Duodenal mucosa (tissue), 2 donors: ENCODE measurements at regions not wholly inside any gene's neighbourhood (a gene's known extent, or its start where the extent isn't known, plus 50 kb on each side); places are given as distances from the start of the nearest gene placed in this dataset.
"Not testable (repeated sequence)": the region's sequence is repeated elsewhere in the genome, so short reads cannot be mapped to it uniquely, and the experiment has no call there.

Experiments
- H3K27ac ChIP-seq: one replicate; pipeline ENCODE4 v1.7.0; 2013; ENCODE audit warnings: low read depth, low read length
- H3K27me3 ChIP-seq, 2 donors: one replicate each; pipeline ENCODE4 v1.7.0; 2013; ENCODE audit warnings: low read length in 2 of 2, control low read depth in 1 of 2; ENCODE audit not compliant: insufficient read depth in 2 of 2, control insufficient read depth in 1 of 2
- H3K36me3 ChIP-seq, 2 donors: one replicate each; pipeline ENCODE4 v1.7.0; 2013; ENCODE audit warnings: low read length in 2 of 2, control low read depth in 1 of 2; ENCODE audit not compliant: insufficient read depth in 2 of 2, control insufficient read depth in 1 of 2
- H3K4me1 ChIP-seq, 2 donors: one replicate each; pipeline ENCODE4 v1.7.0; 2013; ENCODE audit warnings: low read length in 2 of 2, control low read depth in 1 of 2; ENCODE audit not compliant: insufficient read depth in 2 of 2, control insufficient read depth in 1 of 2
- H3K4me3 ChIP-seq, 2 donors: one replicate each; pipeline ENCODE4 v1.7.0; 2013; ENCODE audit warnings: low read length in 2 of 2, low read depth in 1 of 2
- H3K9ac ChIP-seq, 2 donors: one replicate each; pipeline ENCODE4 v1.7.0; 2013; ENCODE audit warnings: low read length in 2 of 2, low read depth in 1 of 2
- H3K9me3 ChIP-seq, 2 donors: one replicate each; pipeline ENCODE4 v1.7.0; 2013; ENCODE audit warnings: low read length in 2 of 2, control low read depth in 1 of 2; ENCODE audit not compliant: control insufficient read depth in 1 of 2

DNA sequence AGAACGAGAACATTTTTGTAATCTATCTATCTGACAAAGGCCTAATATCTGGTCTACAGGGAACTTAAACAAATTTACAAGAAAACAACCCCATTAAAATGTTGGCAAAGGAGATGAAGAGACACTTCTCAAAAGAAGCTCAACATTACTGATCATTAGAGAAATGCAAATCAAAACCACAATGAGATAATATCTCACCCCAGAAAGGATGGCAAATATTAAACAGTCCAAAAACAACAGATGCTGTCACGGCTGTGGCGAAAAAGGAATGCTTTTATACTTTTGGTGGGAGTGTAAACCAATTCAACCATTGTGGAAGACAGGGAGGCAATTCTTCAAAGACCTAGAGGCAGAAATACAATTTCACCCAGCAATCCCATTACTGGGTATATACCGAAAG, 2284.8 kb downstream of the ARAP2 start:
- Histone ChIP-seq H3K27me3 (no peaks in the 10 kb centered on the region), H3K9me3 (peaks cover 0 to 11% of the 10 kb centered on the region in 2 donors), H3K4me3 (no peak overlapping the region), H3K27ac (no peak overlapping the region), H3K4me1 (no peaks in the 10 kb centered on the region), H3K36me3 (no peaks in the 10 kb centered on the region), H3K9ac (no peak overlapping the region)

DNA sequence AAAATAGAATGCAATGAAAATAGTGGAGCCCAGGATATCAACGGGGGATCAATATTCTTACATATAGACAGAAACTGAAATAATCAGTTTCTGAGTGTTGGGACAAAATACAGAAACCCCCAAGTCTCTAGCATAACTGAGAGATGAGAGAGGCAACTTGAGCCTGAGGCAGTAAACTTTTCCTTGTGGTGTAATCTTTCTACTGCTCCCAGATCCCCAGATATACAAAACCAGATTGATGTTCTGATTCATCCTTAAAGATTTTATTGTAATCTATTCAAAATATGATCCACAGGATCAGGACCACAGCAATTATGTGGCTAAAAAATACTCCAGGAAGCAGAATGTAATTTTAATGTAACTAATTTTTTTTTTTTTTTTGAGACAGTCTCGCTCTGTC, 2282.6 kb downstream of the ARAP2 start:
- Histone ChIP-seq H3K36me3 (no peaks in the 10 kb centered on the region), H3K27me3 (no peaks in the 10 kb centered on the region), H3K4me1 (no peaks in the 10 kb centered on the region), H3K4me3 (no peak overlapping the region), H3K27ac (no peak overlapping the region), H3K9me3 (peaks cover 0 to 8% of the 10 kb centered on the region in 2 donors), H3K9ac (no peak overlapping the region)

DNA sequence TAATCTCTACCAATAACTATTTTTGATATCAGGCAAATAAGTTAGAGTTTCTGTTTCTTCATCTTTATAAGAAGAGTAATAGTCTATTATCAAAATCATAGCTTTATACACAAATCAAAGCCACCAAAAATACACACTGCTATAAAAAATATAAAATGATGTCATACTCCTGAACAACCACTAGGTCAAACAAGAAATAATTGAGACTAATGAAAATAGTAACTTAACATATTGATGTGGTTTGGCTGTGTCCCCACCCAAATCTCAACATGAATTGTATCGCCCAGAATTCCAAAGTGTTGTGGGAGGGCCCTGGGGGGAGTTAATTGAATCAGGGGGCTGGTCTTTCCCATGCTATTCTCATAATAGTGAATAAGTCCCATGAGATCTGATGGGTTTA, 2277.5 kb downstream of the ARAP2 start:
- Histone ChIP-seq H3K27ac (no peak overlapping the region), H3K9ac (no peak overlapping the region), H3K27me3 (no peaks in the 10 kb centered on the region), H3K4me3 (no peak overlapping the region), H3K36me3 (no peaks in the 10 kb centered on the region), H3K4me1 (no peaks in the 10 kb centered on the region), H3K9me3 (peaks cover 7 to 9% of the 10 kb centered on the region in 2 donors)

DNA sequence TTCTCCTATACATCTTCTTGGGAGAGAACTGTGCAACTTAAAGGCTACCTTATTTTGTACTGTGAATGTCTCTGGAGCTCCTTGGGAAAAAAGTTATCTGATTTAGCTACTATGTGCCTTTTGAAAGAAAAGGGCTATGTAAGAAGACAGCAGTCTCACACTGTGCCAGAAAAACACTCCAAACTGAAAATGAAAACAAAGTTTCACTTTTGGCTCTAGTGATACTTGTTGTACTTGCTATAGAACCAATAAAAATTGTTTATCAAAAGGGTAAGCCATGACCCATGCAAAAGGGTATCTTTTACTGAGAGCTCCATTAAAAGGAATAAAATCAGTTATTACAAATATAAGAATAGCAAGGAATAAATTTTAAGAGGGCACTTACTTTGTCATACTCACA, 2270.0 kb downstream of the ARAP2 start:
- Histone ChIP-seq H3K4me1 (no peaks in the 10 kb centered on the region), H3K4me3 (no peak overlapping the region), H3K27ac (no peak overlapping the region), H3K9me3 (peaks cover 3 to 5% of the 10 kb centered on the region in 2 donors), H3K27me3 (no peaks in the 10 kb centered on the region), H3K36me3 (no peaks in the 10 kb centered on the region), H3K9ac (no peak overlapping the region)

DNA sequence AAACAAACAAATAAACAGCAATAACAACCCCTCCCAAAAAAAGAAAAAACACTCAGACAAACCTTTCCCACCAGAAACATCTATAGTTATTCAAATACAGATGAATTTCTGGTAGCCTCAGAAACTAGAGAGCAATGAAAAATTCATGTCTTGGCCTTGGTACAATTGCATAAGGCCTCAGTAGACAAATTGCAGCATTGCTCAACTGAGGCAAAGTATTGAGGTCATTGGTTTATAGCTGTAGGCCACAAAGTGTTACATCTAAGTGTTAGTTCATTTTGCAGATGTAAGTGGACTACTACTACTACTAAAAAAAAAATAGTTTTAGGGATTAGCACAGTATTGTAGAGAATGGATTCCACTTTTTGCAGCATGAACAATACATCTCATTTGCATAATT, 2268.3 kb downstream of the ARAP2 start:
- peaks cover 3 to 10% of the 10 kb centered on the region in 2 donors for H3K9me3 ChIP-seq
- H3K27me3 ChIP-seq = no peaks in the 10 kb centered on the region
- H3K27ac ChIP-seq = no peak overlapping the region
- no peak overlapping the region for H3K4me3 ChIP-seq
- no peaks in the 10 kb centered on the region for H3K4me1 ChIP-seq
- no peak overlapping the region for H3K9ac ChIP-seq
- H3K36me3 ChIP-seq = no peaks in the 10 kb centered on the region

DNA sequence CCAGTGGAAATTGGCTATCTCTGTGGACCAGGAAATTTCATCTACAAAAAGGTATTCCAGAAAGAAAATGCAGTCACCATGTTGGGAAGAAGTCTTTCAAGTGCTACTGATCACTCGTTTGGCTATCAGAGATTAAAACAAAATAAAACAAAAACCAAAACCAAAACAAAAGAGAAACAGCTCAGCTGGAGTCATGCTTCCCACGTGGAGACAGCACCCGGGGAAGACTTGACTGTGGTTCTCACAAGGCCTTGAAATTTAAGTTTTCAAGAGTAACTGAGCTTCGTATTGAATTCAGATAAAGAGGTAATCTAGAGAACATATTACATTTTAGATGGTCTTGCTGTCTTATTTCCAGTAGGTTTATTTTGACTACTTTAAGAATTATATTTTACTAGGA, 2264.5 kb downstream of the ARAP2 start:
- H3K9ac ChIP-seq, H3K36me3 ChIP-seq, H3K9me3 ChIP-seq, H3K27ac ChIP-seq, H3K27me3 ChIP-seq, H3K4me1 ChIP-seq, H3K4me3 ChIP-seq: not testable (repeated sequence)

DNA sequence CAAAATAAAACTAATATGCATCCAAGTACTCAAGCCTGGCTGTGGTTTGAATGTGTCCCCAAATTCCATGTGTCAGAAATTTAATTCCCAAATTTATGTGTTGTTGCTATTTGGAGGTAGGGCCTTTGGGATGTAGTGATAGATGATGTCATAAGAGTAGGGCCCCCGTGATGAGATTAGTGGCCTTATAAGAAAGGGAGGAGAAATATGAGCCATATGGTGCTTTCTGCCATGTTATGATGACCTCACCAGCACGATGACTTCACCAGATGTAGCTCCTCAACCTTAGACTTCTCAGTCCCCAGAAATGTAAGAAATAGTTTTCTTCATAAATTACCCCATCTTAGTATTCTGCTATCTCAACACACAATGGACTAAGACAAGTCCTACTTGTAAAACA, 2264.0 kb downstream of the ARAP2 start:
- H3K36me3 ChIP-seq = no peaks in the 10 kb centered on the region
- no peak overlapping the region for H3K4me3 ChIP-seq
- no peak overlapping the region for H3K27ac ChIP-seq
- no peaks in the 10 kb centered on the region for H3K27me3 ChIP-seq
- no peaks in the 10 kb centered on the region for H3K4me1 ChIP-seq
- H3K9ac ChIP-seq = no peak overlapping the region
- H3K9me3 ChIP-seq = peaks cover 0 to 7% of the 10 kb centered on the region in 2 donors

DNA sequence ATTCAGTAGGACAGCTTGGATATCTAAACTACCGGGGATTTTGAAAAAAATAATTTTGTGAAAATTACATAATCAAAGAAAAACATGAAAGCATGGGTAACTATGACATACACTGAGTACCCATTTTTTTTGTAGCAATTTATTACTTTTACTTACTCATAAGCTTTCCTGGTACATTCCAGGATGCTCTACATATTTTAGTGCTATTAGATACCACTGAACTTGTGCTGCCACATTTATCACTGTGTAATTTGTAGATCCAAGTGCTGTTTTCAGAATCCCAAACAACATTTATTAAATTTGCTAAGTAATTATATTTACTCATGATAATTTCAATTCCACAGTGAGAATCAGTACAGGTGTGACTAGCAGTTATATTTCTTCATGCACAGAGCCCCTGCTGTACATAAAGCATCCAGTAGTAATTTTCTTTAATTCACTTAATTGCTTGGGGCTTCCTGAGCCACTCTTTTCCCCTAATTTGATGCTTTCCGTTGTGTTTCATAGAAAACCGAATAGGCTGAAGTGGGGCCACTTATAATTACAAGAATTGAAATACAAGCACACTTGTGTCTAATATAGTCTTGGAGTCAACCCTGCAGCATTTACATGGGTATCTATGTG, 2254.4 kb downstream of the ARAP2 start:
- Histone ChIP-seq H3K27me3 (no peaks in the 10 kb centered on the region), H3K4me1 (no peaks in the 10 kb centered on the region), H3K27ac (no peak overlapping the region), H3K4me3 (no peak overlapping the region), H3K9ac (no peak overlapping the region), H3K36me3 (no peaks in the 10 kb centered on the region), H3K9me3 (peaks cover 0 to 1% of the 10 kb centered on the region in 2 donors)

DNA sequence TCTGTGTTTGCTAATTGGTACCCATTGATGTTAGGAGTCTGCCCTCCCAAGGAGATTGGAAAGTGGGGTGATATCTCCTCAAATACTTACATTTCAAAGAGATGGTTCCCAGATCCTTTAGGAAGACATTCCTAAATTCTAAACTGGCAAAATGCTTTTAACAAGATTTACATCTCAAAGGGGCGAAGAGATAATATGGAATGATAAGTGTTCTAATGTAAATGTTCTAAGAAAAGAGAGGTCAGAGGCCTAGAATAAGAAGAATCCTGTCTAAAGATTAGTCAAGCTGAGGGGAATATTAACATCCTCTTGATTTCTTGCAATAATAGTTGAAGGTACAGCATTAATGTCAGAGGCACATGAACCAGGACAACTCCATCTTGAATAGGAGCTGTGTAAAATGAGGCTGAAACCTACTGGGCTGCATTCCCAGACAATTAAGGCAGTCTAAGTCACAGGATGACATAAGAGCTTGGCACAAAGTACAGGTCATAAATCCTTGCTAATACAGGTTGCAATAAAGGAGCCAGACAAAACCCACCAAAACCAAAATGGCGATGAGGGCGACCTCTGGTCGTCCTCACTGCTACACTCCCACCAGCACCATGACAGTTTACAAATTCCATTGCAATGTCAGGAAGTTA, 2248.1 kb downstream of the ARAP2 start:
- Histone ChIP-seq H3K9ac (no peak overlapping the region), H3K27ac (no peak overlapping the region), H3K9me3 (peaks cover 0 to 2% of the 10 kb centered on the region in 2 donors), H3K27me3 (no peaks in the 10 kb centered on the region), H3K4me1 (no peaks in the 10 kb centered on the region), H3K4me3 (no peak overlapping the region), H3K36me3 (no peaks in the 10 kb centered on the region)

DNA sequence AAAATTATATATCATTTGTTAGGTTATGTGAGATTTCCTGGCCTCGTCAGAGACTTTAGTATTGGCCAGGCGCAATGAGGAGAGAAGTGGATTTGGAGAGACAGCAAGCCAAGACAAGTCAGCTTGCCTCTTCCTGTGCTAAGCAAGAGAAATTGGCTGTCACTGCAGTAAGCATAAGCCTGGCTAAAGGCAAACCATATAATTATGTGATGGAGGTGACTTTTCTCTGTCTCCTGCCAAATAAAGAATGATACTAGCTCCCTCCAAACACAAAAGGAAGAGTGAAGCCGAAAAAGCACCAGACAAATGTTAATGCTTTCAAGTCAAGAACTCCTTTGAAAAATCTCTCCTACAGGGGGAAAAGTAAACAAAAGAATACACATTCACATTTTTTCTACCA, 2246.0 kb downstream of the ARAP2 start:
- no peaks in the 10 kb centered on the region for H3K36me3 ChIP-seq
- H3K27me3 ChIP-seq = no peaks in the 10 kb centered on the region
- no peak overlapping the region for H3K27ac ChIP-seq
- no peaks in the 10 kb centered on the region for H3K4me1 ChIP-seq
- H3K9ac ChIP-seq = no peak overlapping the region
- no peak overlapping the region for H3K4me3 ChIP-seq
- peaks cover 0 to 2% of the 10 kb centered on the region in 2 donors for H3K9me3 ChIP-seq
